ENCODE measurements at regions not wholly inside any gene's neighbourhood (a gene's known extent, or its start where the extent isn't known, plus 50 kb on each side); places are given as distances from the start of the nearest gene placed in this dataset.
"Not testable (repeated sequence)": the region's sequence is repeated elsewhere in the genome, so short reads cannot be mapped to it uniquely, and the experiment has no call there.

- no peak for DNase-seq (ENCODE audit: low spot score)
Measured at GRCh38 chr10:34015700-34016099, 681.2 kb upstream of the NRP1 start.

- no peak for DNase-seq (ENCODE audit: low spot score)
Measured at GRCh38 chr10:34013235-34013634, 678.8 kb upstream of the NRP1 start.

DNA sequence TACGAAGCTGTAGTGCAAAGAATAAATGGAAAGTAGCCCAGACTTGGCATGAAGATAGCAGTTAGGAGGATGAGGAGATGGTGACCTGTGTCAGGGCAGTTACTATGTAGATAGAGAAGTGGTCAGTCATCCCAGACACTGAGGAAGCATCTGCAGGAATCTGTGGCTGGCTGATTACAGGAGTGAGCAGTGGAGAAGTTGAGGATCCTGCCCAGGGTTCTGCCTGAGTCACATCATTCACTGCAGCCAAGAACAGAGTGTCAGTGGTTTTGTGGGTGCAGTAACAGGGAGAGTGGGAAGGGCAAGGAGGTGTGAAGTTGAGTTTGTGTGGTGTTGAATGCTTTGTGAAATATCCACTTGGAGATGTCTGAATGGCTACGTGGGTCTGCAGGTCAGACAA is 676.4 kb upstream of the NRP1 start:
- DNase-seq (ENCODE audit: low spot score) = no peak

DNA sequence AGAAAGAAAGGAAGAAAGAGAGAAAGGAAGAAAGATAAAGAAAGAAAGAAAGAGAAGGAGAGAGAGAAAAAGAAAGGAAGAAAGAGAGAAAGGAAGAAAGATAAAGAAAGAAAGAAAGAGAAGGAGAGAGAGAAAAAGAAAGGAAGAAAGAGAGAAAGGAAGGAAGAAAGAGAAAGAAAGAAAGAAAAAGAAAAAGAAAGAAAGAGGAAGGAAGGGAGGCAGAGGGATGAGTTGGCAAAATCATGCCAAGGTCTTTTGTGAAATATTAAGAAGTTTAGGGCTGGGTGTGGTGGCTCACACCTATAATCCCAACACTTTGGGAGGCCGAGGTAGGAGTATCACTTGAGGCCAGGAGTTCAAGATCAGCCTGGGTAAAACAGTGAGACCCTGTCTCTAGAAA is 675.8 kb upstream of the NRP1 start:
- DNase-seq (ENCODE audit: low spot score) = not testable (repeated sequence)

- no peak for DNase-seq (ENCODE audit: low spot score)
Measured at GRCh38 chr10:34008656-34009055, 674.2 kb upstream of the NRP1 start.

GRCh38 chr10:34006471-34006870 is 672.0 kb upstream of the NRP1 start:
- DNase-seq (ENCODE audit: low spot score) = no peak

- DNase-seq (ENCODE audit: low spot score) = no peak
Measured at GRCh38 chr10:34003561-34003960, 669.1 kb upstream of the NRP1 start.

DNA sequence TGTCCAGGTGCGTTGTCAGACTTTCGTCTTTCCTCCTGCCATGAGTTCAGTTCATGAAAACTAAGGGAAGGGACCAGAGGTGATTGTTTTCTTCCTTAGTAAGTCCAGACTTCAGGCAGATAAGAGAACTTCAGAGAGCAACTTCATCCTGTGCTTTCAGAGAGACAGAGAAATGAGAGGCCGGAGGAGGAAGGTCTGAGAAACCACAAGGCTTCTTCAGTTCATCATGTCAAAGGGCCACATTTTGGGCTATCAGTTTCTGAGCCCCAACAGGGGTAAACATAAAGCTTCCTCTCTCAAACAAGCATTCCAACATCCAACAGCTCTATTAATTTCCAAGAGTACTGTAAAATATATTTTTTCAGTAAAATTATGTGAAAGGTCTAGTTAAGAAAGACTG is 668.4 kb upstream of the NRP1 start:
- DNase-seq (ENCODE audit: low spot score) = no peak

GRCh38 chr10:34001831-34002230 is 667.4 kb upstream of the NRP1 start:
- DNase-seq (ENCODE audit: low spot score) = no peak

- DNase-seq (ENCODE audit: low spot score) = no peak
Measured at GRCh38 chr10:34001087-34001580, 666.7 kb upstream of the NRP1 start.

DNA sequence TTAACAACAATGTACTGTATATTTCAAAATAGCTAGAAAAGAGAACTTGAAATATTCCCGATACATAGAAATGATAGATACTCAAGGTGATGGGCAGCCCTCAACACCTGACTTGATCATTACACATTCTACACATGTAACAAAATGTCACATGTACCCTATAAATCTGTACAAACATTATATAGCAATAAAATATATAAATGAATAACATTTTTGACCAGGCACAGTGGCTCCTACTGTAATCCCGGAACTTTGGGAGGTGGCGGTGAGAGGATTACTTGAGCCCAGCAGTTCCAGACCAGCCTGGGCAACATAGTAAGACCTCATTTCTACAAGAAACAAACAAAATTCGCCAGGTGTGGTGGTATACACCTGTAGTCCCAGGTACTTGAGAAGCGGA is 659.5 kb upstream of the NRP1 start:
- no peak for DNase-seq (ENCODE audit: low spot score)

DNA sequence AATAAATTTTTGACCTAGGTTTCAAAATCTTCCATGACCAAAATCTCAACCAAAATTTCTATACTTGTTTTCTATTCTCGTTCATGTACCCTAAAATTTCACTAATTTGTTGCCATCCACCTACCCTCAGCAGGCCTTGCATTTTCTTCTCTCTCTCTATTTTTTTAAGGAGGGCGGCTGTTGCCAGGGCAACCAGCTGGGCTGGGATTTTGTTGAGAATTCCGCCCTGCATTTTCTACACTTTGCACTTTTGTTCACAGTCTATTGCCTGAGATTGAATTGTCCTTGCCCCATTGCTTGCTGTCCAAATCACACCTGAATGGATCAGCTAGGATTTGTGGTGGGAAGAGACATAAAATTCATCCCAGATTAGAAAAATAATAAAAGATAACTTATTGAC is 657.5 kb upstream of the NRP1 start:
- no peak for DNase-seq (ENCODE audit: low spot score)

DNA sequence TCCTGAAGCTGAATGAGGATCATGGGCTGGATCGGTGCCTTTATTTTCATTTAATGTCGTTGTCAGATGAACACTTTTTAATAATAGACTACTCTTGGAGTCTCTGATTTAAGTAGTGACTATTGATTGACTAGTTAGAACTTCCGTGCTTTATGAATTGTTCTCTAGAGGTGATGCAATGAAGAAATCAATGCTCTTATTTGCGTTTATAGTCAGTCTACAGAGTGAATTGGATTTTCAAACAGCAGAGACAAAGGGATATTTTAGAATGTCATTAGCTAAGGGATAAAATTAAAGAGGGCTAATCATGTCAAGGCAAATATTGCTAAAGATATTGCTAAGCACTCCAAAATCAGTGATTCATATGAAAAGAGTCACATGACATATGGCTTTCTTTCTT is 652.0 kb upstream of the NRP1 start:
- no peak for DNase-seq (ENCODE audit: low spot score)

- DNase-seq (ENCODE audit: low spot score) = no peak
Measured at GRCh38 chr10:33986016-33986415, 651.5 kb upstream of the NRP1 start.

DNA sequence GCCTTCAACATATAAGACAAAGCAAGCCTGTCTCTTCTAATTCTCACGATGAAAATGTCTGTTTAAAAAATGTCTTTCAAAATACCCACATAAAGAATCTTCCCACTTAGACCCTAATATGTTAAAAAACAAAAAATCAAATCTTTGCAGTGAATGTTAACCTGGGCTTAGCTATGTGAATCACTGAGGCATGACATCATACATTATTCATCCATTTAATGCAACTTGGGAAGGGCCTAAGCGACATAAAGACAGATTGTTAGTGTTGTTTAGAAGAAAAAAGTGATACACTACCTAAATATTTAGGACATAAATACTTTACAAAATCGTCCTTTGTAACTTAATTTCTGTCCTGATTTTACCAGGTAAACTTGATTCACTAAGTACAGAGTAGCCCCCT is 648.5 kb upstream of the NRP1 start:
- DNase-seq (ENCODE audit: low spot score) = no peak

DNA sequence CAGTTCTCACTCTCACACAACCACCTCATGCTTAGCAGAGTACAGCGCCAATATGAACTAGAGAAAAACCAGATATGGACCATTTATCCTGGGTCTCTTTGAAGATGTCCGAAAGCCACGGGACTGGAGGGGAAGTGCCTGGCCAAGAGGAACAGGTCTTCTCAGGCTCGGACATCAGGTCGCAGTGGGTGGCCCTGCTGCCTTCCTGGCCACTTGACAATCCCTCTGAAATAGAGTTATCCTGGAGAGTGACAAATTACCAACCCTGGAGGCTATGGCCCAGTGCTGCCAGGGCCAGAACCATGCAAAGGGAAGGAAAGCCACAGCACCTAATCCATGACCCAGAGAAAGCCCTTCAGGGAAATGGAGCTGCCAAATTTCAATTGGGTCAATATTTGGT is 646.8 kb upstream of the NRP1 start:
- DNase-seq (ENCODE audit: low spot score) = no peak

- no peak for DNase-seq (ENCODE audit: low spot score)
Measured at GRCh38 chr10:33979195-33979594, 644.7 kb upstream of the NRP1 start.

DNA sequence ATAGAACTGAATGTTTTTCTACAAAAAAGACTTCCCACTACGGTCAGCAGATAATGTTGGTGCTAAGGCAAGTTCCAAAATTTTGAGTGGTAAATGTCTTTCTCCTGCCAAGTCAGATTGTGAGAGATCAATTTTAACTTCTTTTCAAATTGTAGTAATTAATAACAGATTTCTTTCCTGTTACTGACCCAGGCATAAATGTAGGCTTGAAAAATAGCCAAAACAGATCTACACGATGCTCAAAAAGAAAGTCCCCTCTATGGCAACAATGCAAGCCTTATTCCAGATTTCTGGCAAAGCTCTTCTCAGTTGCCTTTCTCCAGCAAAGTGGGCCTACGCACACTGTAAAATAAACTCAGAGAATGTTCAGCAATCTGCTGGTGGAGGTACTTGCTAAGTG is 641.0 kb upstream of the NRP1 start:
- no peak for DNase-seq (ENCODE audit: low spot score)

DNA sequence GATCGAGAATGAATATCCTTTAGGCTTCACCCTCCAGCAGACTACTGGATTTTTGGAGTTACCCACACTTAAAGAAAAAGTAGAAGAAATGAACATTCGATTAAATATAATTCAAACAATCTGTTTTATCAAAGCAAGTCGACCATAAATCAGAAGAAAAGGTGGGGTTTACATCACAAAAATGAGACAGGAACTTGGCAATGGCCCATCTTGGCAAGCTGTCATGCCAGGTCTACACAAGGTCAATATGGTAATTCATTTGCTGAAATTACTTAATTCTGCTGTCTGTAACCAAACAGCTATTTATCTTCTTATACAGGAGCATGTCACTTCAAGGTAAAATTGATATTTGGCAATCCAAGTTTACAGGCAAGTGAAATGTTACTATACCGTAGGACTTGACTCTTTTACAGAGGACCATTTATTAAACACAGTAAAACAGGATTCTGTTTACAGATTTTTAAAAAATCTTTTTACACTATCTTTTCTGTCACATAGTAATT is 640.6 kb upstream of the NRP1 start:
- DNase-seq (ENCODE audit: low spot score) = no peak

GRCh38 chr10:33968983-33969382 is 634.5 kb upstream of the NRP1 start:
- no peak for DNase-seq (ENCODE audit: low spot score)

- no peak for DNase-seq (ENCODE audit: low spot score)
Measured at GRCh38 chr10:33967606-33968120, 633.2 kb upstream of the NRP1 start.

- DNase-seq (ENCODE audit: low spot score) = no peak
Measured at GRCh38 chr10:33966946-33967345, 632.5 kb upstream of the NRP1 start.

GRCh38 chr10:33965795-33966581 is 631.5 kb upstream of the NRP1 start:
- peak; percentile 37 for DNase-seq (ENCODE audit: low spot score)

DNA sequence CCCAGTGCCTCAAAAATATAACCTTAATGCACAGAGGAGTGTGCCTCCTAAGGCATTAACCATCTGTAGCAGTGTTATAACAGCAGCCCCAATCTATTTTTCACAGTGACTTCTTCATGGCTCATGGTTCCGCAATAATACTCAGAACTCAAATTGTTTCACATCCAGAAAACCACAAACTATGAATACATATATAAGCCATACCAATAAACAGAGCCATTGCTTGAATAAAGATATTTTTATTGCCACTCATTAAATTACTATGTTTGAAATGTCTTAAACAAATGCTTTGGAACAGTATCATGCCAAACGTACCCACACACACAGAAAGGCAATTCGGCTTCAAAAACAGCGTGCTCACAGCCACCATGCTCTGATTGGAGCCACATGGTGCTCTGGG is 629.3 kb upstream of the NRP1 start:
- DNase-seq (ENCODE audit: low spot score) = no peak

Data from mucosa of gallbladder (tissue), 1 donor.